ENCODE measurements at regions not wholly inside any gene's neighbourhood (a gene's known extent, or its start where the extent isn't known, plus 50 kb on each side); places are given as distances from the start of the nearest gene placed in this dataset.
"Not testable (repeated sequence)": the region's sequence is repeated elsewhere in the genome, so short reads cannot be mapped to it uniquely, and the experiment has no call there.

DNA sequence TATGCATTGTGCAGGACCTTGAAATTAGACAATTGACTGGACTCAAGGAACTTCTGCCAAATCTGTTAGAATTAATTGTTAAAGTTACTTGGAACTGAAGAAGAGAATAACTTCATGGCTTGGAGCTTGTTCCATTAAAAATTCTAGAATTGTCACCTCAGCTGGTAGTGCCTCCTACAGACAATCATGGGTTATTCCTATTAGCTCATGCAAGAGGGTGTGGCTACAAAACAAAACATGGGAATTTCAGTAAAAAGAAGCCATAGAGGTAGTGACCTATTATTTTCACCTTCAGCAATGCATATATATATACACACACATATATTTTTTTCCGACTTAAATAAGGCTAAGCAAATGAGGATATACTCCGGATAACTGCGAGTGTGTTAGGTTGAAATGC lies 181.9 kb upstream of the DTNA start:
- DNase-seq (ENCODE audit: low read depth), result no peak

GRCh38 chr18:34529358-34530335 lies 180.5 kb upstream of the DTNA start:
- no peak for DNase-seq (ENCODE audit: low read depth)

DNA sequence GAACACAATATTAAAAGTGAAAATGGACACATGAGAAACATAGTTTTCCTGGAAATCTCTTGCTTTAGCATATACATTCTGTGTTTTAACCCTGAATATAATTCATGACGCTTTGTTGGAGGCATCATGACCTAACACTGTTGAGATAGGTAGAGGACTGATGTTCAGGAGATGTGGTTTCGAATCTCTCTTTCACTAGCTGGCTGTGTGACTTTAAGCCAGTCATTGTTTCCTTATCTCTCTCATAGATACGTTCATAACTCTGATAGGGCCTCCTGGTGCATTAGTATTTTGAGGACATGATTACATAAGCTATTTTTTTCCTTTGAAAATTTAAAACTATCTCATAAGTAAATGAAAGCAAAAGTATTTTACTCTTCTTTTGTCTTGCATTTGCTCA lies 179.0 kb upstream of the DTNA start:
- DNase-seq (ENCODE audit: low read depth), result no peak

DNA sequence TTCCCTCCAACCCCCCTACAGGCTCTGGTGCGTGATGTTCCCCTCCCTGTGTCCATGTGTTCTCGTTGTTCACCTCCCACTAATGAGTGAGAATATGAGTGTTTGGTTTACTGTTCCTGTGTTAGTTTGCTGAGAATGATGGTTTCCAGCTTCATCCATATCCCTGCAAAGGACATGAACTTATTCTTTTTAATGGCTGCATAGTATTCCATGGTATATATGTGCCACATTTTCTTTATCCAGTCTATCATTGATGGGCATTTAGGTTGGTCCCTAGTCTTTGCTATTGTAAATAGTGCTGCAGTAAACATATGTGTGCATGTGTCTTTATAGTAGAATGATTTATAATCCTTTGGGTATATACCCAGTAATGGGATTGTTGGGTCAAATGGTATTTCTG lies 175.5 kb upstream of the DTNA start:
- not testable (repeated sequence) for DNase-seq (ENCODE audit: low read depth)

DNA sequence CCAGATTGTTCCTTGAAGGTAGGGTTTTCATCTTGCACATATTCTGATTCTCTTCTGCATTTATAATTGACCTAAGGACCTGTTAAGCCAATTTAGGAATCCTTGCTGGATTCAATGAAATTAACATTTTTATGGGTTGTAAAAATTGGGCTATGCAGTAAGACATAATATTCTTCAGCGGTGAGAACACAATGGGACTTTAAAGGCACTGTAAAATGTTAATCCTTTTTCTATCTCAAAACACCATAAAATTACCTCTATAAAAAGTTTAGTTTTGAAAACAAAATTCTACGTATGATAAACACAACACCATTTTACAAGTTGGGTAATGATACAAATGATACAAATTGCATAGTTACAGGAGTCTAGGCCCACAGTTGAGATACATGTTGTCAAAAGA lies 169.2 kb upstream of the DTNA start:
- DNase-seq (ENCODE audit: low read depth), result no peak

GRCh38 chr18:34542625-34543024 lies 167.5 kb upstream of the DTNA start:
- no peak for DNase-seq (ENCODE audit: low read depth)

- DNase-seq (ENCODE audit: low read depth), result no peak
These were observed 166.7 kb upstream of the DTNA start for GRCh38 chr18:34543356-34543755.

DNA sequence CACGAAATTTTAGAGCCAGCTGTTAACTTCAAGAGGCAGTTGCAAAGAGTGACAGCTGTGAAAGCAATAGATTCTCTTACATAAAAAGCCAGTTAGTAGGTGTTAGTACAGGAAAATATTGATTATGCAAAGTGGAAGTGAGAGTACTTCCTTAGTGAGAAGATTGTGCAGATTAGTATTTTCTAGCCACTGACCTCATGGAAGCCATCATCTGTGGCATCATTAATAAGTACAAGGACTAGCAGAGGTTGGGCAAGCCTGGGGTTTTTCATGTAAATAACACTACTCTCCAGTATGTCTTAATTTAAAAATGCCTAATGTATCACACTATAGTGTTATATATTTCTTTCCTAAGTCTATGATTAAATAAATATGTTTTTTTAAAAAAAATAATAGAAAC lies 166.2 kb upstream of the DTNA start:
- no peak for DNase-seq (ENCODE audit: low read depth)

DNA sequence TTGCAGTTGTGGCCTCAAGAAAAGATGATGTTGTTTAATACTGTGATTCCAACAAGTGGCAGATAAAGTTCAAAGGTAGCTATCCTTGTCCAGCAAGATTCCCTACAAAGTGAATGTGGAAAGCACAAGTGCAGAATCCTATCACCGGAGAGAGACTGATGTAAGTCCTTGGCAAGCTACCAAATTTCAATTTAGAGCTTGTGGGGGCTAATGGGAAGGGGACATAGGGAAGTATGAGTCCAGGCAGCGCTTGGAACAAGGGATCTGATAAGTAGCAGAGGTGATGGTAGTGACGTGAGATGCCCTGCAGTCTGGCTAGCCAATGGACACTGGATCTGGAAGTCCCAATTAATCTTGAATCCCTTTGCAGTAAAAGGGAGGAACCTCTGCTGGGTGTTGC lies 165.2 kb upstream of the DTNA start:
- no peak for DNase-seq (ENCODE audit: low read depth)

DNA sequence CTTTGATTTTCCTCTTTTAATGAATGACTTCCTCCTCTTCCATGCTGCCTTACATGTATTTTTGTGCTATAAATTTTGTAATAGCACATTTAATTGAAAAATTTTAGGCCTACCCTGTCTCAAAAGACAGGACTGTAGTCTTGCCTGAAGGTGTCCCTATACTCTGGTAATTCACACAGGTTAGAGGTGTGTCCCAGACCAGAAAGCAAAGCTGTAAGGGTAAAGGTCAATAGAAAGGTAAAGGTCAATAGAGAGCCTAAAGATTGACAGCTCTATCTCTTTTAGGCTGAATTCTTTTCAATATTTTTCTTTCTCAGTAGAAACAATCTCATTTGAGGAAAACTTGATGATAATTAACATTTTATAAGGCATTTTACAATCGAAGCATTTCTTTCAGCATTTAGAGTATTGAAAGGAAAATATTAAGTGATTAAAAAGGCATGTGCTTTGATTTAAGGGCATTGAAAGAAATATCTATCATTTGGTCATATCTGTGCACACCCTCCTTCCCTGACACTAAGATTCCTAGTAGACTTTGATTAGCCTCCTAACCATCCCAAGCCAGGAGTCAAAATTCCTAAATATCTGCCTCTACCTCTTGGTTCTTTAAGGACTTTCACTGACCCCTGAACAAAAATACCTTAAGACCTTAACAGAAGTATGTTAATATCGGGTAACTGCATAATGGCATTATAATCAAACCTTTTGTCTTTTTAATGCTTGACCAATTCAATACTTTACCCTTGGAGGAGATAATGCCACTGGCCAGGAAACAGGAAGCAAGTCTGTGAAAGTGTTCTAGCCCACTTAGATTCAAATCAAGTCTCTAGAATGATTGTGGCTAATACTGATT lies 161.8 kb upstream of the DTNA start:
- no peak for DNase-seq (ENCODE audit: low read depth)

- DNase-seq (ENCODE audit: low read depth), result no peak
These were observed 161.2 kb upstream of the DTNA start for GRCh38 chr18:34548973-34549294.

- DNase-seq (ENCODE audit: low read depth), result no peak
These were observed 160.7 kb upstream of the DTNA start for GRCh38 chr18:34549367-34549766.

- DNase-seq (ENCODE audit: low read depth), result no peak
These were observed 159.9 kb upstream of the DTNA start for GRCh38 chr18:34550156-34550555.

GRCh38 chr18:34550902-34551301 lies 159.2 kb upstream of the DTNA start:
- DNase-seq (ENCODE audit: low read depth), result no peak

- no peak for DNase-seq (ENCODE audit: low read depth)
These were observed 158.3 kb upstream of the DTNA start for GRCh38 chr18:34551824-34552223.

DNA sequence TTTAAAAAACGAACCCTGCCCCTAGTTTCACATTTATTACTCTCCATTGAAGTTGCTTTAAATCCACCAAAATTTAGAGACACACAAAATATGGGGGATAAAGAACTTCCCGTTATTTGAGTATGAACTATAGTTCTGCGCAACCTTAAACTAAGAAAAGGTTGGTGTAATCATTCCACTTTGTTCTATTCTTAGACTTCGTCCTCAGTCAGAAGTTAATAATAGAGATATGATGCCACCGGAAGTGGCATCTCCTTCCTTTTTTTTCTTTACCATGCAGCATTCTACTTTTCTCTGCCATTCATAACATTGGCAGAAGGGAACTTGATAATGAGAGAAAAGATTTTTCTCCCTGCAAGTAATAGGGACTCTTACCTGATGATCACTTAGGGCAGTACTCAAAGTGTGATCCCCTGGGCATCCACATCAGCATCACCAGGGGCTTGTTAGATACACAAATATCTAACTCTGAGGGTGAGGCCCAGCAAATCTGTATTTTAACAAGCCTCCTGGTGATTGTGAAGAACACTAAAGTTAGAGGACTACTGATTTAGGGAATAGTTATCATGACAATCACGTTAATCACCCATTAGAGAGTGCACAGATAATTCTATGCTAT lies 147.7 kb upstream of the DTNA start:
- DNase-seq (ENCODE audit: low read depth), result no peak

DNA sequence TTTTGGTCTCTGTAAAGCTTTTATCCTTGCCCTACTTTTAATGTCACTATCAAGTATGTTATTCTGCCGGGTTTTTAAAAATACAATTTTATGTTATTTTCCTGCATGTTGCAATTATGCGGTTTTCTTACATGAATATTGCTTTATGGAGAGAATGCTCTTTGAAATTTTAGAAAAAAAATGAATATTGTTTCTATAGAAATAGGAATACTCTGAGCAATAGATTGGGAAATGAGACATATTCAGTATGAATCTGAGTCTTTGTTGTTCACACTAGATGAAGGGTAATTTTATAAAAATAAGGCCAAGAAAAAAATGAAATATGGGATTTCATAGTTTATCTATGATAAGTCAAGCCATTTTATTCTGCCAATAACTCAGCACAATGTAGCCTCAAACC lies 142.2 kb upstream of the DTNA start:
- no peak for DNase-seq (ENCODE audit: low read depth)

DNA sequence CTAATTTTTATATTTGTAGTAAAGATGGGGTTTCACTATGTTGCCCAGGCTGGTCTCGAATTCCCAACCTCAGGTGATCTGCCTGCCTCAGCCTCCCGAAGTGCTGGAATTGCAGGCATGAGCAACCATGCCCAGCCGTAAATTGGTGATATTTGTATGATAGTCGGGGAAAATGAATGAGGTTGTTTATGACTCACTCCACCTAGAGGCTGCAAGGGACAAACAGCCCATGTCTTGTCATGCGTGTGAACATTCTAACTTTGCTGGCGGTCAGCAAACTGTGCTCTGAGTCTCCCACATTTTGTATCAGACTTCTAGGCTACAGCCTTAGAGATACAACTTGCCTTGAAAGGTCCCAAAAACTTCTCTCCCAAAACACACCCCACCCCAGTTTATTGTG lies 133.5 kb upstream of the DTNA start:
- no peak for DNase-seq (ENCODE audit: low read depth)

DNA sequence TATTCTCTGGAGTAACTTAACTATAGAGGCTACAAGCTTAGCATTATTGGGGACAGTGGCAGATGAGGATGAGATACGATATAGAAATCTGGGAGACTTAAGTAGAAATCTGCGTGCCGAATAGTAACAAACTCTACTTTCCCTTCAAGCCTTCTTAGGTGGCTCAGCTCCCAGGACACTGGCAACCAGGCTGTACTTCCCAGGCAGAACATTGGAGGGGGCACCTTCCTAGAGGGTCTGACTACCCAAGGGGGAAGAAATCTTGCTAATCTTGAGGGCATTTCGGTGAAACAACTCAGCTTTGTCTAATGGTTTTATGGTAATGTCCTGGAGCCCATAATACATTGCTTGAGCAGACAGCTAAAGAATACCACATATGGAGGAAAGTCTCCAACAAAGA lies 126.2 kb upstream of the DTNA start:
- no peak for DNase-seq (ENCODE audit: low read depth)

DNA sequence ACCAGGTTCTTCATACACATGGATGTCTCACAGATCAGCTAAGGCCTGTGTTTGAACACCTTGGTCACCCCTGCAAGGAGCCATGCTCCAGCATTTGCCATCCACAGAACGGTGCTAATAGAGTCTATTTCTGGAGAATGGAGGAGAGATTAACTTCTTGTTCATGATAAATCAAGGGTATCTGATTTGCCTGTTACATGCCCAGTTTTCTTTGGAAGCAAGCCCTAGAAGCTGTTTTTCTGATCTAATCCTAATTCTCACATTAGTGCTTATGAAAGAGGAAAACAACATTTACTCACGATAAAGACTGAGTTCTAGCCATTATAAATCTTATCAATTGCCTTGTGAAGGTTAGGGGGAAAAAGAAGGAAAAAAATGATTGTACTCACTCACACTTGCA lies 119.6 kb upstream of the DTNA start:
- DNase-seq (ENCODE audit: low read depth), result no peak

GRCh38 chr18:34591920-34592444 lies 118.1 kb upstream of the DTNA start:
- DNase-seq (ENCODE audit: low read depth), result no peak

DNA sequence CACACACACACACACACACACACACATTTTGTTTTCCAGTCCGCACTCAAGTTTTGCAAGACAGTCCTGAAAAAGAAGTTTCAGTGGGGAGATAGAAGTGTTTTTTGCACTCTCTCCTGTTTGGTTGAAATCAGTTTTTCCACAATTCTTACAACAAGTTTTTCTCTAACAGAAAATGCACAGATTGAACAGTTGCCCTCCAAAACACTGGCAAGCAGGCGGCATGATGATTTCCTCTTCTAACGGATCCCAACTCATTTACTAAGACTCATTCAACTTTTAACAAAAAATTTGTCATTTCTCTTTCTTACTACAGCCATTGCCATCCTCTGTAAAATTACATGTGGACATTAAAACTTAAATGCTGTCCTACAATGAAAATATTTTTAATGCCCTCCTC lies 117.6 kb upstream of the DTNA start:
- no peak for DNase-seq (ENCODE audit: low read depth)
